H1 (cell line): ENCODE measurements at regions not wholly inside any gene's neighbourhood (a gene's known extent, or its start where the extent isn't known, plus 50 kb on each side); places are given as distances from the start of the nearest gene placed in this dataset.

Experiments used
- CHD1 ChIP-seq: IDR thresholded peaks from 2 replicates; pipeline ENCODE4 v1.6.1; 2012; ENCODE audit warnings: low read depth, low read length, improper control_type of control experiment
- CTBP2 ChIP-seq: IDR thresholded peaks from 2 replicates; pipeline ENCODE4 v1.7.0; 2011; ENCODE audit warnings: borderline replicate concordance, mild to moderate bottlenecking, moderate library complexity, mixed read lengths, low read length; ENCODE audit not compliant: insufficient read depth, insufficient read length
- EZH2 ChIP-seq: fragments of 200-600 bp; sonication (generic); IDR thresholded peaks from 2 replicates; pipeline ENCODE4 v1.7.1; 2012; ENCODE audit warnings: low read depth, mild to moderate bottlenecking, moderate library complexity, low read length, inconsistent platforms; ENCODE audit not compliant: severe bottlenecking
- GTF2F1 ChIP-seq: IDR thresholded peaks from 2 replicates; pipeline ENCODE4 v1.6.1; 2012; ENCODE audit warnings: low read depth, low read length, improper control_type of control experiment, borderline replicate concordance
- KDM1A ChIP-seq: fragments of 200-600, 300-600 bp; sonication (generic); IDR thresholded peaks from 2 replicates; pipeline ENCODE4 v1.7.1; 2016; ENCODE audit warnings: mild to moderate bottlenecking, low read length, borderline replicate concordance
- KDM4A ChIP-seq: IDR thresholded peaks from one replicate; pipeline ENCODE4 v1.7.1; 2012; ENCODE audit warnings: low read depth, mild to moderate bottlenecking, moderate library complexity, low read length, inconsistent platforms; ENCODE audit not compliant: severe bottlenecking
- PHF8 ChIP-seq: fragments of 200-600 bp; sonication (generic); conservative IDR thresholded peaks from 2 replicates; pipeline ENCODE4 v1.7.1; 2012; ENCODE audit warnings: low read depth, mild to moderate bottlenecking, inconsistent platforms, low read length, moderate library complexity
- SP1 ChIP-seq: IDR thresholded peaks from 2 replicates; pipeline ENCODE4 v1.6.1; 2011; ENCODE audit warnings: low read depth, low read length
- TCF12 ChIP-seq: IDR thresholded peaks from 2 replicates; pipeline ENCODE4 v1.6.1; 2011; ENCODE audit warnings: low read depth, mild to moderate bottlenecking, low read length
- TF ChIP-seq, protein P1 (sequence below): IDR thresholded peaks from 2 replicates; pipeline ENCODE4 v1.6.1; 2011; ENCODE audit warnings: low read length, improper control_type of control experiment

DNA sequence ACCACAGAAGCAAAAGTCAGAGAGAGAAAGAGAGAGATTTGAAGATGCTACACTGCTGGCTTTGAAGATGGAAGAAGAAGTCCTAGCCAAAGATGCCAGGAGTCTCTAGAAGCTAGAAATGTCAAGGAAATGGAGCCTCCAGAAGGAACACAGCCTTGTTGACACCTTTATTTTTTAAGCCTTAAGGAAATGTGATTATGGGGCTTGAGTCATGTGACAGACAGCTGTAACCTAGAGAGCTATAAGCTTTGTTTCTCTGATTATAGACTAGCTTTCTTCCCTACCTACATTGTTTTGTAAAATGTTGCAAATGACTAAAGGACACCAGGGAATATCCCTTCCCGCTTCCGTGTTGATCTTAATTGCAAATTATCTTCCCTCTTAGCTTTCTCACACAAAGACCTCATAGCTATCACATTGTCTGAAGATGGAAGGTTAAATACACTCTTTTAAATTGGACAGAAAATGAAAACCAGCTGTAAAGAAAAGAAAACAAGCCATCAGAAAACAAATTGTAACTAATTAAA, 199.9 kb downstream of the ARHGAP12 start (continued):
- TF ChIP-seq CTBP2 (no peak), KDM1A (no peak), SP1 (peak; percentile 16; the same call in 1 of the 2 replicates), GTF2F1 (no peak), PHF8 (no peak), TCF12 (0 out of 2 replicates have a peak, but pooled peaks have one; percentile 22), CHD1 (no peak), EZH2 (no peak), KDM4A (no peak)
- TF ChIP-seq, protein P1, sequence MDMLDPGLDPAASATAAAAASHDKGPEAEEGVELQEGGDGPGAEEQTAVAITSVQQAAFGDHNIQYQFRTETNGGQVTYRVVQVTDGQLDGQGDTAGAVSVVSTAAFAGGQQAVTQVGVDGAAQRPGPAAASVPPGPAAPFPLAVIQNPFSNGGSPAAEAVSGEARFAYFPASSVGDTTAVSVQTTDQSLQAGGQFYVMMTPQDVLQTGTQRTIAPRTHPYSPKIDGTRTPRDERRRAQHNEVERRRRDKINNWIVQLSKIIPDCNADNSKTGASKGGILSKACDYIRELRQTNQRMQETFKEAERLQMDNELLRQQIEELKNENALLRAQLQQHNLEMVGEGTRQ, result no peak
